Osteoblast (primary cell): ENCODE measurements at regions not wholly inside any gene's neighbourhood (a gene's known extent, or its start where the extent isn't known, plus 50 kb on each side); places are given as distances from the start of the nearest gene placed in this dataset.

Experiments
- DNase-seq: peaks from one replicate; pipeline ENCODE4 v3.0.0; 2011; ENCODE audit warnings: low spot score, mixed read lengths; ENCODE audit not compliant: insufficient read length; ENCODE audit errors: missing footprints
- H2AFZ ChIP-seq: 2 replicates; pipeline ENCODE4 v1.6.0; 2011; ENCODE audit warnings: mild to moderate bottlenecking, low read length
- H3K27ac ChIP-seq: 2 replicates; pipeline ENCODE4 v1.5.1; 2011; ENCODE audit warnings: mild to moderate bottlenecking, low read depth, low read length, moderate library complexity
- H3K27me3 ChIP-seq: 2 replicates; pipeline ENCODE4 v1.6.0; 2012; ENCODE audit warnings: mild to moderate bottlenecking, control low read depth, inconsistent platforms, low read length, moderate library complexity; ENCODE audit not compliant: insufficient read depth
- H3K36me3 ChIP-seq: 2 replicates; pipeline ENCODE4 v1.5.1; 2011; ENCODE audit warnings: mild to moderate bottlenecking, low read length, control low read depth, moderate library complexity; ENCODE audit not compliant: insufficient read depth
- H3K4me1 ChIP-seq: 2 replicates; pipeline ENCODE4 v1.5.1; 2011; ENCODE audit warnings: mild to moderate bottlenecking, low read length, control low read depth, moderate library complexity; ENCODE audit not compliant: insufficient read depth
- H3K4me2 ChIP-seq: 2 replicates; pipeline ENCODE4 v1.6.0; 2011; ENCODE audit warnings: mild to moderate bottlenecking, low read length; ENCODE audit not compliant: insufficient read depth
- H3K4me3 ChIP-seq: fragments of 200-600 bp; sonication (generic); 3 replicates; pipeline ENCODE4 v1.5.1; 2012; ENCODE audit warnings: mild to moderate bottlenecking, low read length, inconsistent platforms; ENCODE audit not compliant: insufficient read depth
- H3K79me2 ChIP-seq: 2 replicates; pipeline ENCODE4 v1.6.0; 2012; ENCODE audit warnings: mild to moderate bottlenecking, low read length, control low read depth, inconsistent platforms; ENCODE audit not compliant: insufficient read depth
- H3K9me3 ChIP-seq: 2 replicates; pipeline ENCODE4 v1.5.1; 2011; ENCODE audit warnings: low read depth, low read length, control low read depth
- H4K20me1 ChIP-seq: 2 replicates; pipeline ENCODE4 v1.6.0; 2012; ENCODE audit warnings: mild to moderate bottlenecking, low read length, control low read depth; ENCODE audit not compliant: insufficient read depth
- CTCF ChIP-seq: IDR thresholded peaks from 2 replicates; pipeline ENCODE4 v1.5.1; 2011; ENCODE audit warnings: mild to moderate bottlenecking, low read depth, low read length, moderate library complexity; ENCODE audit errors: extremely low read depth

GRCh38 chr10:29876008-29876555 is 183.3 kb downstream of the JCAD start:
- TF ChIP-seq CTCF: no peak
- no peak overlapping the region for H3K4me2 ChIP-seq
- no peaks in the 10 kb centered on the region for H3K36me3 ChIP-seq
- no peak overlapping the region for H3K27ac ChIP-seq
- no peak overlapping the region for H3K4me3 ChIP-seq
- H4K20me1 ChIP-seq: no peaks in the 10 kb centered on the region
- peaks cover 72% of the 10 kb centered on the region for H3K27me3 ChIP-seq
- no peaks in the 10 kb centered on the region for H3K9me3 ChIP-seq
- peaks cover 6% of the 10 kb centered on the region for H3K4me1 ChIP-seq
- H2AFZ ChIP-seq: no peak overlapping the region
- no peak for DNase-seq
- H3K79me2 ChIP-seq: no peaks in the 10 kb centered on the region

GRCh38 chr10:29874606-29875269 is 184.6 kb downstream of the JCAD start:
- Histone ChIP-seq H4K20me1 (no peaks in the 10 kb centered on the region), H3K9me3 (no peaks in the 10 kb centered on the region), H3K36me3 (no peaks in the 10 kb centered on the region), H3K4me2 (no peak overlapping the region), H3K79me2 (no peaks in the 10 kb centered on the region), H3K27ac (no peak overlapping the region), H3K4me3 (no peak overlapping the region), H3K4me1 (peaks cover 6% of the 10 kb centered on the region), H2AFZ (no peak overlapping the region), H3K27me3 (peaks cover 66% of the 10 kb centered on the region)
- no peak for DNase-seq
- TF ChIP-seq CTCF: no peak

- Histone ChIP-seq H3K27ac (no peak overlapping the region), H3K9me3 (no peaks in the 10 kb centered on the region), H2AFZ (no peak overlapping the region), H3K4me1 (peaks cover 6% of the 10 kb centered on the region), H3K79me2 (no peaks in the 10 kb centered on the region), H4K20me1 (no peaks in the 10 kb centered on the region), H3K36me3 (no peaks in the 10 kb centered on the region), H3K27me3 (peaks cover 64% of the 10 kb centered on the region), H3K4me3 (no peak overlapping the region), H3K4me2 (no peak overlapping the region)
- DNase-seq: no peak
- TF ChIP-seq CTCF: no peak
Observed at GRCh38 chr10:29873941-29874484, 185.4 kb downstream of the JCAD start.

GRCh38 chr10:29870522-29871044 is 188.8 kb downstream of the JCAD start:
- H3K79me2 ChIP-seq: no peaks in the 10 kb centered on the region
- no peak overlapping the region for H2AFZ ChIP-seq
- H4K20me1 ChIP-seq: no peaks in the 10 kb centered on the region
- no peaks in the 10 kb centered on the region for H3K9me3 ChIP-seq
- H3K27me3 ChIP-seq: peaks cover 52% of the 10 kb centered on the region
- H3K4me1 ChIP-seq: no peaks in the 10 kb centered on the region
- no peaks in the 10 kb centered on the region for H3K36me3 ChIP-seq
- no peak overlapping the region for H3K4me3 ChIP-seq
- H3K27ac ChIP-seq: no peak overlapping the region
- H3K4me2 ChIP-seq: no peak overlapping the region
- TF ChIP-seq CTCF: no peak
- no peak for DNase-seq
